ENCODE measurements at regions not wholly inside any gene's neighbourhood (a gene's known extent, or its start where the extent isn't known, plus 50 kb on each side); places are given as distances from the start of the nearest gene placed in this dataset.

GRCh38 chr6:82646231-82646615, 282.6 kb downstream of the TPBG start:
- H3K9me3 ChIP-seq, result no peaks in the 10 kb centered on the region
- intact Hi-C loops (cut with DNase I), result no loop called here
- TF ChIP-seq CTCF (IDR thresholded peaks at IDR 0.05), result no peak
- DNase-seq (no peak), ATAC-seq (no peak)
- H3K27ac ChIP-seq, result no peak overlapping the region
- no peak overlapping the region for H3K4me3 ChIP-seq
- H3K36me3 ChIP-seq (ENCODE audit: insufficient read depth in 1 of 2, low read depth in 1 of 2), result no peaks in the 10 kb centered on the region
- WGBS, 3 donors, result 64 to 87% (median 83%) methylated on average over 1 of the region's 1 CpG
- no peaks in the 10 kb centered on the region for H3K4me1 ChIP-seq
- H3K27me3 ChIP-seq (ENCODE audit: insufficient read depth in 3 of 3, low read length in 2 of 3), result no peaks in the 10 kb centered on the region

GRCh38 chr6:82651845-82652335, 288.3 kb downstream of the TPBG start:
- intact Hi-C loops (cut with DNase I), result no loop called here
- no peak for TF ChIP-seq CTCF (IDR thresholded peaks at IDR 0.05)
- no peaks in the 10 kb centered on the region for H3K9me3 ChIP-seq
- 68 to 76% (median 71%) methylated on average over 5 of the region's 5 CpGs for WGBS, 3 donors
- no peaks in the 10 kb centered on the region for H3K36me3 ChIP-seq (ENCODE audit: insufficient read depth in 1 of 2, low read depth in 1 of 2)
- ATAC-seq, result no peak
- no peak for DNase-seq
- no peak overlapping the region for H3K27ac ChIP-seq
- H3K4me3 ChIP-seq, result no peak overlapping the region
- H3K4me1 ChIP-seq, result no peaks in the 10 kb centered on the region
- H3K27me3 ChIP-seq (ENCODE audit: insufficient read depth in 3 of 3, low read length in 2 of 3), result no peaks in the 10 kb centered on the region

- no peak for DNase-seq
- Histone ChIP-seq H3K4me1 (no peaks in the 10 kb centered on the region), H3K27ac (no peak overlapping the region), H3K9me3 (no peaks in the 10 kb centered on the region), H3K36me3 (ENCODE audit: insufficient read depth in 1 of 2, low read depth in 1 of 2) (no peaks in the 10 kb centered on the region), H3K27me3 (ENCODE audit: insufficient read depth in 3 of 3, low read length in 2 of 3) (no peaks in the 10 kb centered on the region), H3K4me3 (no peak overlapping the region)
- TF ChIP-seq CTCF (IDR thresholded peaks at IDR 0.05), result no peak
- WGBS, 3 donors, result 91 to 93% (median 92%) methylated on average over 2 of the region's 2 CpGs
- intact Hi-C loops (cut with DNase I), result no loop called here
- no peak for ATAC-seq
Measured at GRCh38 chr6:82679232-82679631, 315.6 kb downstream of the TPBG start.

- DNase-seq (no peak), ATAC-seq (no peak)
- 41 to 68% (median 54%) methylated on average over 3 of the region's 3 CpGs for WGBS, 3 donors
- no peaks in the 10 kb centered on the region for H3K27me3 ChIP-seq (ENCODE audit: insufficient read depth in 3 of 3, low read length in 2 of 3)
- no peak overlapping the region for H3K4me3 ChIP-seq
- H3K4me1 ChIP-seq, result no peaks in the 10 kb centered on the region
- intact Hi-C loops (cut with DNase I), result no loop called here
- H3K36me3 ChIP-seq (ENCODE audit: insufficient read depth in 1 of 2, low read depth in 1 of 2), result no peaks in the 10 kb centered on the region
- TF ChIP-seq CTCF (IDR thresholded peaks at IDR 0.05), result no peak
- no peaks in the 10 kb centered on the region for H3K9me3 ChIP-seq
- no peak overlapping the region for H3K27ac ChIP-seq
Measured at GRCh38 chr6:82680192-82680591, 316.6 kb downstream of the TPBG start.

GRCh38 chr6:82681119-82681714, 317.6 kb downstream of the TPBG start:
- Histone ChIP-seq H3K4me1 (no peaks in the 10 kb centered on the region), H3K36me3 (ENCODE audit: insufficient read depth in 1 of 2, low read depth in 1 of 2) (no peaks in the 10 kb centered on the region), H3K27ac (no peak overlapping the region), H3K9me3 (no peaks in the 10 kb centered on the region), H3K4me3 (no peak overlapping the region), H3K27me3 (ENCODE audit: insufficient read depth in 3 of 3, low read length in 2 of 3) (no peaks in the 10 kb centered on the region)
- TF ChIP-seq CTCF (IDR thresholded peaks at IDR 0.05), result no peak
- DNase-seq (no peak), ATAC-seq (no peak)
- intact Hi-C loops (cut with DNase I), result no loop called here
- 62 to 70% (median 65%) methylated on average over 3 of the region's 3 CpGs for WGBS, 3 donors

All from psoas muscle (tissue), 7 donors.